ENCODE measurements at regions not wholly inside any gene's neighbourhood (a gene's known extent, or its start where the extent isn't known, plus 50 kb on each side); places are given as distances from the start of the nearest gene placed in this dataset.

- peak; percentile 87 for DNase-seq (ENCODE audit: low spot score)
These were observed 53.8 kb downstream of the IER5 start for GRCh38 chr1:181142096-181142958.

DNA sequence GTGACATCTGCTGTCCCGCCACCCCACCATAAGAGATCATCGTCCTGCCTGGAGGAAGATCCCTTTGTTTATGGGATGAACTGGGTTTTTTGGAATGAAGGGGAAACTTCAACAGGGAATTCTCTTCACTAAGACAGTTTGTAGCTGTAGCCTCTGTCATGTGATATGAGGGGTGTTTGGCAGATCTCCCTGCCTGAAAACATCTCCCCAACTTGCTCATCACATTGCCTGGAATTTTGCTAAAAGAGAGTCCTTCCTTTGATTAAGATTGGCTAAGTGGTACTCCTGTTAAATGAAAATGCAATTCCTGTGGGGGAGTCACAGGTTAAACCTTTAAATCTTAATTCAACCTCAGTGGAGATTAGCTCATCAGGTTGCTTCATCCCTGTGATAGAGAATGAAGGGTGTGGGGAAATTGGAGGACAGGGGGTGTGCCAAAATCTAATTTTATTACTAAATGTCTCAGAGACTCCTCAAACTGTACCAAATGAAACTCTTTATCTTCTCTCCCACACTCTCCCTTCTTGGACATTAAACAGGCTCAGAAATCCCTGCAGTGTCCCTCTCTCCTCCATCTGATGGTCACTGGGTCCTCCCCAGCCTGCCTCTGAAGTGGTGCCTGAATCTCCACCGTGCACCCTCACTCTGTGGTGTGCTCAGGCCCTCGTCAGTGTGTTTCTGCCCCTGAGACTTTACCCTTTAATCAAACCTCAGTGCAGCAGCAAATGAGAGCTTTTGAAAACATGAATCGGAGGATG lies 54.8 kb downstream of the IER5 start:
- DNase-seq (ENCODE audit: low spot score), result no peak

DNA sequence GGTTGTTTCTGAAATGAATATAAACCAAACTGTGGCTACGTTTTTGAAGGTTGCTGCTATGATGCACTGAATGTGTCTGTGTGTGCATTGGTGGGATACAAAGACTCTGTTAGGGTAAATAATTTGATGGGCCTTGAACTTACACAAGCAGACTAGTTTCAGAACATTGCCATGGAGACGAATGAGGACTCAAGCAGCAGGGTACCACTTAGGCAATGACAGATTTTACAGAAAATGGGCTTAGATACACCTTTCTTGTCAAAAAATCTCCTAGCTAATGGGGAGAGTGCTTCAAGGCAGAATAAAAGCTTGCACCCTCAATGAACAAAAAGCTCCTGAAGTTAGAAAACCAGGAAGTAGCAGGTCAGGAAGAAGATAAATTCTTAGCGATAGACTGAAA lies 55.7 kb downstream of the IER5 start:
- no peak for DNase-seq (ENCODE audit: low spot score)

DNA sequence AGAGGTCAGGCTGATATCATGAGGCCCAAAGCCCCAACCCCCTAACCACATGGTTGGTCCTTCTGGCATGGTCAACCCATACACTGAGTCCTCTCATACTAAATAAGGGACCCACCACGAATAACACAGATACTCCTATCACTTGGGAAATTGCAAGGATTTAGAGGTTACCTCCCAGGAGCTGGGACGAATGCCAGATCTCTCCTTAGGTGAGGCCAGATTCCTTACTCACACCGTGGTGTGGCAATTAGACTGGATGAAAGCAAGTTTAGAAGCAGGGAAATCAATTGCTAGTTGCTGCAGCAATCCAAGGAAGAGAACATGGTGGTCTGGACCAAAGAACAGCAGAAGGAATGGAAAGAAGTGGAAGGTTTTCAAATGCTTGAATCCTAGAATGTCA lies 60.1 kb downstream of the IER5 start:
- no peak for DNase-seq (ENCODE audit: low spot score)

GRCh38 chr1:181149326-181150125 lies 61.0 kb downstream of the IER5 start:
- DNase-seq (ENCODE audit: low spot score), result no peak

GRCh38 chr1:181150273-181150672 lies 61.8 kb downstream of the IER5 start:
- DNase-seq (ENCODE audit: low spot score), result no peak

DNA sequence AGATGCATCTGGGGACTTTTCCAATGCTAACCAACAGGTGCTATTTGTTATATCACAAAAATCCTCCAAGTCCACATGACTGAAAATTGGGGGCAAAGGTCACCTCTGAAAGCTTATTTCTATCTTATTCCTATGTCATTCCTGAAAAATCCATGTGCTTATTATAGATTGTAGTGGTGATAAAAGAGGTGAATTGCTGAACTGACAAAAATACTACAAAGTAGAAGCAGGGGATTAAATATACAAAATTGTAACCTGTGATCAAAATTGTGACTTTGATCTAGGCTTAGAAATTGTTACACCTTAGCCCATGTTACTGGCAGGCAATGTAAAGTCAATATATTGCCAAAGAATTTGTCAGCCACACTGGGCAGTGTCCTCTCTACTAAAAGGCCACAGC lies 62.3 kb downstream of the IER5 start:
- DNase-seq (ENCODE audit: low spot score), result no peak

- DNase-seq (ENCODE audit: low spot score), result no peak
These were observed 63.2 kb downstream of the IER5 start for GRCh38 chr1:181151378-181152326.

- DNase-seq (ENCODE audit: low spot score), result no peak
These were observed 64.6 kb downstream of the IER5 start for GRCh38 chr1:181152892-181153633.

- DNase-seq (ENCODE audit: low spot score), result no peak
These were observed 65.1 kb downstream of the IER5 start for GRCh38 chr1:181153634-181153961.

GRCh38 chr1:181155339-181155738 lies 66.8 kb downstream of the IER5 start:
- no peak for DNase-seq (ENCODE audit: low spot score)

- peak; percentile 61 for DNase-seq (ENCODE audit: low spot score)
These were observed 71.1 kb downstream of the IER5 start for GRCh38 chr1:181159451-181160140.

- DNase-seq (ENCODE audit: low spot score), result no peak
These were observed 71.8 kb downstream of the IER5 start for GRCh38 chr1:181160322-181160721.

- no peak for DNase-seq (ENCODE audit: low spot score)
These were observed 72.7 kb downstream of the IER5 start for GRCh38 chr1:181160998-181161870.

GRCh38 chr1:181163662-181164061 lies 75.2 kb downstream of the IER5 start:
- no peak for DNase-seq (ENCODE audit: low spot score)

DNA sequence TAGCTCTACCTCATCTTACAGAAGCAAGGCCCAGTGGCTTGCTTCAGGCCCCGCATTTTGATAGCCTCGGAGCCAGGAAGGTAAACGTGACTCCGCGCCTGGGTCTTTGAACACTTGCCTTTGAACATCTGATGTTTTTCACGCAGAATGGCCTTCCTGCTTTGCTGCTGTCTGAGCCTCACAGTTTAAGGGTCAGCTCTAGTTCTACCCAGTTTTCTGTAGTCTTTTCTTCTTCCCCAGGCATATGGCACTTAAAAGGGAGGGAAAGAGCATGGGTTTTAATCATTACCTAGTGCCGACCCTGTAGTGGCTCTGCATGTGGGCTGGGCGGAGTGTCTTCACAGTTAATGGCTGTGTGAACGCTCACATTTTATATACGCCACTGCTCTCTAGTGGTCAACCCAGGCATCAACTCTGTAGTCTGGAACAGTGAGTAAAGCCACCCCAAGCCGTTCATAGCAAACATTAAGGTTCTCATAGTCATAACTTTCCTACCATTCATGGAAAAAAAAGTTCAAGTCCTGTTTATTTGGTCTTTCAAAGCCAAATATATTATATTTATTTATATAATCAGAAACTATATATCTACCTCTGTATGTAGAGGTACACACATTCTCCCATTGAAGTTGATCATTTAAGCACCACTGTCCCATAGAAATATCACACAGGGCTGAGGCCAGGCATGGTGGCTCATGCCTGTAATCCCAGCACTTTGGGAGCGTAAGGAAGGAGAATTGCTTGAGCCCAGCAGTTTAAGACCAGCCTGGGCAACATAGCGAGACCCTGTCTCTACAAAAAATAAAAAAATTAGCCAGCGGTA lies 78.1 kb downstream of the IER5 start:
- DNase-seq (ENCODE audit: low spot score), result peak; percentile 73

DNA sequence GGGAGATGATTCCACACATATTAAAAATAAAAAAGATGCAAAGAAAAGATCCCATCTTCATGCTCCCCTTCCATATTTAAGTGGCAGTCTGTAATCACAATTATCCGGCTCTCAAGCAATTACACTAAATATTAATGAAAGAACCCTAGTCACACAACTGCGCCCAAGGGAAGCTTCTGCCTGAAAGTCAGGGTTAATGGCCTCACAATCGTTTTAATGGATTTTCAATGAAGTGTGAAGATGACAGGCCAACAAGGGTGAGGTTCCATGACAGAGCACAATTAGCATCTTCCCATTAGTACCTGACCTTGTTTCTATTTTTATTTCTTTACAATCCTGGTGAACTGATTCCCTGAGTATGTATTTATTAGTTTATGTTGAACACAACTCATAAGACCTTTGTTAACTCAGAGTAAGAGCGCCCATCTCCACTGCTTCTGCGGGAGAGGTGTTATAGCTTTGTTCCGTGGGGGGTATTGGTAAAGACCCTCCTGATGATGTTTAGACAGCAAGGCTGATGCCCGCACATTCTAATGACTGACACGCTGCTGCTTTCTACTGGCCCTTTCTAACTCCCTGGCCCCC lies 80.9 kb downstream of the IER5 start:
- no peak for DNase-seq (ENCODE audit: low spot score)

DNA sequence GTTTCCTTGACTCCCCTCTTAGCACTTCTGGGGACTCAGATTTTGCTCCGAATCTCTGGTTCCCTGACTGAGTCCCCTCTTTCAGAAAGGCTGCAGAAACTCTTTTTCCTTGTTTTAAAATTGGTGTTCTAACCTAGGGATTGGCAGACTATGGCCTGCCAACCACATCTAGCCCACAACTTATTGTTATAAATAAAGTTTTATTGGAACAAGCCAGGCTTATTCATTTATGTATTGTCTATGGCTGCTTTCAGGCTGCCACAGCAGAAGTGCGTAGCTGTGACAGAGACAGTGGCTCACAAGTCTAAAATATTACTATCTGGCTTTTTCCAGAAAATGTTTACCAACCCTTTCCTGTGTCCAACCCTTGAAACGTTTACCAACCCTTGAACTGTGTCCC lies 81.7 kb downstream of the IER5 start:
- no peak for DNase-seq (ENCODE audit: low spot score)
